ENCODE measurements at regions not wholly inside any gene's neighbourhood (a gene's known extent, or its start where the extent isn't known, plus 50 kb on each side); places are given as distances from the start of the nearest gene placed in this dataset.
"Not testable (repeated sequence)": the region's sequence is repeated elsewhere in the genome, so short reads cannot be mapped to it uniquely, and the experiment has no call there.

GRCh38 chr4:189600718-189601435 is 339.8 kb upstream of the FRG1 start:
- no peaks in the 10 kb centered on the region for H3K4me1 ChIP-seq (ENCODE audit: control insufficient read depth, insufficient read depth, low read length)
- H3K4me1 Mint-ChIP-seq, result no peaks in the 10 kb centered on the region
- H3K27ac ChIP-seq (ENCODE audit: low read depth, low read length), result no peak overlapping the region
- H3K9me3 Mint-ChIP-seq, result peaks cover 56% of the 10 kb centered on the region
- no peaks in the 10 kb centered on the region for H3K36me3 Mint-ChIP-seq (ENCODE audit: low read depth)
- no peak for DNase-seq
- H3K27me3 ChIP-seq (ENCODE audit: control insufficient read depth, insufficient read depth, low read length, poor library complexity, severe bottlenecking), result no peaks in the 10 kb centered on the region
- no peaks in the 10 kb centered on the region for H3K36me3 ChIP-seq (ENCODE audit: control insufficient read depth, insufficient read depth, low read length)
- no peak overlapping the region for H3K4me3 ChIP-seq (ENCODE audit: low read length)
- no peak overlapping the region for H3K4me3 Mint-ChIP-seq
- H3K9me3 ChIP-seq (ENCODE audit: control insufficient read depth, low read length), result no peaks in the 10 kb centered on the region
- no peak overlapping the region for H3K9ac ChIP-seq (ENCODE audit: extremely low read depth, low read length, poor library complexity, severe bottlenecking)
- 87 to 93% methylated on average over 13 of the region's 13 CpGs for WGBS, 2 experiments (ENCODE audit: insufficient coverage in 1 of 2, insufficient read length in 1 of 2)
- H3K27ac Mint-ChIP-seq, result no peak overlapping the region
- TF ChIP-seq CTCF (conservative IDR thresholded peaks at IDR 0.05), result no peak
- H3K27me3 Mint-ChIP-seq (ENCODE audit: insufficient read depth), result no peaks in the 10 kb centered on the region

- WGBS, 2 experiments (ENCODE audit: insufficient coverage in 1 of 2, insufficient read length in 1 of 2), result 60 to 92% methylated on average over 1 to 3 of the region's 3 CpGs
- H3K4me1 Mint-ChIP-seq; H3K4me3 ChIP-seq (ENCODE audit: low read length); H3K9ac ChIP-seq (ENCODE audit: extremely low read depth, low read length, poor library complexity, severe bottlenecking); H3K27ac ChIP-seq (ENCODE audit: low read depth, low read length); H3K4me1 ChIP-seq (ENCODE audit: control insufficient read depth, insufficient read depth, low read length); H3K4me3 Mint-ChIP-seq; H3K27me3 ChIP-seq (ENCODE audit: control insufficient read depth, insufficient read depth, low read length, poor library complexity, severe bottlenecking); H3K36me3 Mint-ChIP-seq (ENCODE audit: low read depth); H3K36me3 ChIP-seq (ENCODE audit: control insufficient read depth, insufficient read depth, low read length); H3K27me3 Mint-ChIP-seq (ENCODE audit: insufficient read depth); H3K27ac Mint-ChIP-seq; DNase-seq; H3K9me3 ChIP-seq (ENCODE audit: control insufficient read depth, low read length): not testable (repeated sequence)
- H3K9me3 Mint-ChIP-seq, result peaks cover 52% of the 10 kb centered on the region
Measured at GRCh38 chr4:189602827-189603226, 337.8 kb upstream of the FRG1 start.

GRCh38 chr4:189610571-189610970 is 330.1 kb upstream of the FRG1 start:
- not testable (repeated sequence) for H3K27ac Mint-ChIP-seq; H3K27me3 ChIP-seq (ENCODE audit: control insufficient read depth, insufficient read depth, low read length, poor library complexity, severe bottlenecking); H3K9ac ChIP-seq (ENCODE audit: extremely low read depth, low read length, poor library complexity, severe bottlenecking); H3K4me3 ChIP-seq (ENCODE audit: low read length); H3K36me3 Mint-ChIP-seq (ENCODE audit: low read depth); H3K27me3 Mint-ChIP-seq (ENCODE audit: insufficient read depth); DNase-seq; H3K4me1 Mint-ChIP-seq; H3K27ac ChIP-seq (ENCODE audit: low read depth, low read length); H3K36me3 ChIP-seq (ENCODE audit: control insufficient read depth, insufficient read depth, low read length); H3K4me3 Mint-ChIP-seq; H3K4me1 ChIP-seq (ENCODE audit: control insufficient read depth, insufficient read depth, low read length); H3K9me3 ChIP-seq (ENCODE audit: control insufficient read depth, low read length)
- 91 to 92% methylated on average over 2 of the region's 4 CpGs for WGBS, 2 experiments (ENCODE audit: insufficient coverage in 1 of 2, insufficient read length in 1 of 2)
- H3K9me3 Mint-ChIP-seq, result peaks cover 53% of the 10 kb centered on the region

- no peak overlapping the region for H3K9ac ChIP-seq (ENCODE audit: extremely low read depth, low read length, poor library complexity, severe bottlenecking)
- H3K4me1 Mint-ChIP-seq, result no peaks in the 10 kb centered on the region
- no peak overlapping the region for H3K27ac ChIP-seq (ENCODE audit: low read depth, low read length)
- 94% methylated on average over 2 to 4 of the region's 4 CpGs for WGBS, 2 experiments (ENCODE audit: insufficient coverage in 1 of 2, insufficient read length in 1 of 2)
- H3K9me3 Mint-ChIP-seq, result peaks cover 55% of the 10 kb centered on the region
- TF ChIP-seq CTCF (conservative IDR thresholded peaks at IDR 0.05), result no peak
- no peak overlapping the region for H3K4me3 Mint-ChIP-seq
- H3K4me3 ChIP-seq (ENCODE audit: low read length), result no peak overlapping the region
- H3K27ac Mint-ChIP-seq, result no peak overlapping the region
- no peaks in the 10 kb centered on the region for H3K9me3 ChIP-seq (ENCODE audit: control insufficient read depth, low read length)
- H3K36me3 Mint-ChIP-seq (ENCODE audit: low read depth), result no peaks in the 10 kb centered on the region
- no peaks in the 10 kb centered on the region for H3K27me3 ChIP-seq (ENCODE audit: control insufficient read depth, insufficient read depth, low read length, poor library complexity, severe bottlenecking)
- no peaks in the 10 kb centered on the region for H3K27me3 Mint-ChIP-seq (ENCODE audit: insufficient read depth)
- H3K36me3 ChIP-seq (ENCODE audit: control insufficient read depth, insufficient read depth, low read length), result no peaks in the 10 kb centered on the region
- no peak for DNase-seq
- no peaks in the 10 kb centered on the region for H3K4me1 ChIP-seq (ENCODE audit: control insufficient read depth, insufficient read depth, low read length)
Measured at GRCh38 chr4:189613207-189613606, 327.5 kb upstream of the FRG1 start.

Data from endodermal cell (in vitro differentiated cells).